ENCODE measurements at regions not wholly inside any gene's neighbourhood (a gene's known extent, or its start where the extent isn't known, plus 50 kb on each side); places are given as distances from the start of the nearest gene placed in this dataset.
"Not testable (repeated sequence)": the region's sequence is repeated elsewhere in the genome, so short reads cannot be mapped to it uniquely, and the experiment has no call there.

- not testable (repeated sequence) for TF ChIP-seq EZH2 (IDR thresholded peaks at IDR 0.05); FOXP2 (optimal IDR thresholded peaks at IDR 0.05; ENCODE audit: control extremely low read depth, extremely low read length, insufficient read depth); POLR2AphosphoS5 (IDR thresholded peaks at IDR 0.05; ENCODE audit: borderline replicate concordance, low read depth, low read length)
Observed at GRCh38 chr1:120565396-120565795, 150.6 kb downstream of the NBPF8 start.
